HUES64 (cell line): ENCODE measurements at regions not wholly inside any gene's neighbourhood (a gene's known extent, or its start where the extent isn't known, plus 50 kb on each side); places are given as distances from the start of the nearest gene placed in this dataset.

Source experiments
- H3K27ac ChIP-seq: 2 replicates; pipeline ENCODE4 v1.7.0; 2013; ENCODE audit warnings: low read depth, low read length, inconsistent platforms
- H3K27me3 ChIP-seq: 2 replicates; pipeline ENCODE4 v1.6.1; 2013; ENCODE audit warnings: mild to moderate bottlenecking, low read length; ENCODE audit not compliant: insufficient read depth
- H3K36me3 ChIP-seq: 2 replicates; pipeline ENCODE4 v1.6.1; 2013; ENCODE audit warnings: mild to moderate bottlenecking, low read length; ENCODE audit not compliant: insufficient read depth
- H3K4me1 ChIP-seq: 2 replicates; pipeline ENCODE4 v1.6.1; 2013; ENCODE audit warnings: mild to moderate bottlenecking, low read length, moderate library complexity; ENCODE audit not compliant: insufficient read depth
- H3K4me3 ChIP-seq: 2 replicates; pipeline ENCODE4 v1.5.1; 2013; ENCODE audit warnings: mild to moderate bottlenecking, low read length, moderate library complexity
- H3K9ac ChIP-seq: 2 replicates; pipeline ENCODE4 v1.6.1; 2013; ENCODE audit warnings: mild to moderate bottlenecking, low read depth, low read length
- H3K9me3 ChIP-seq: 2 replicates; pipeline ENCODE4 v1.6.1; 2013; ENCODE audit warnings: low read depth, low read length; ENCODE audit not compliant: insufficient read depth
- WGBS: fragments of 150-250, 120-280 bp; methylation state at CpG from one replicate; pipeline ENCODE4 v1.1.7; 2013; ENCODE audit warnings: missing lambda C conversion rate; 5-methylcytosine and 5-hydroxymethylcytosine counted together

GRCh38 chr9:79390077-79390698 is 181.6 kb upstream of the TLE4 start:
- no peaks in the 10 kb centered on the region for H3K9me3 ChIP-seq
- H3K27me3 ChIP-seq: no peaks in the 10 kb centered on the region
- 90% methylated on average over 5 of the region's 5 CpGs for WGBS
- H3K4me1 ChIP-seq: peaks cover 9% of the 10 kb centered on the region
- H3K9ac ChIP-seq: no peak overlapping the region
- no peak overlapping the region for H3K27ac ChIP-seq
- H3K36me3 ChIP-seq: no peaks in the 10 kb centered on the region
- no peak overlapping the region for H3K4me3 ChIP-seq

- 93% methylated on average over 28 of the region's 28 CpGs for WGBS
- Histone ChIP-seq H3K27ac (no peak overlapping the region), H3K4me1 (peaks cover 17% of the 10 kb centered on the region), H3K27me3 (no peaks in the 10 kb centered on the region), H3K9ac (no peak overlapping the region), H3K36me3 (no peaks in the 10 kb centered on the region), H3K4me3 (no peak overlapping the region), H3K9me3 (no peaks in the 10 kb centered on the region)
These were observed 180.7 kb upstream of the TLE4 start for GRCh38 chr9:79390781-79391770.

- Histone ChIP-seq H3K4me3 (no peak overlapping the region), H3K27me3 (no peaks in the 10 kb centered on the region), H3K9ac (no peak overlapping the region), H3K36me3 (no peaks in the 10 kb centered on the region), H3K27ac (no peak overlapping the region), H3K9me3 (no peaks in the 10 kb centered on the region), H3K4me1 (peaks cover 23% of the 10 kb centered on the region)
- whole genome bisulfite sequencing: 60% methylated on average over 4 of the region's 4 CpGs
These were observed 176.5 kb upstream of the TLE4 start for GRCh38 chr9:79395228-79395627.

- Histone ChIP-seq H3K4me1 (peaks cover 23% of the 10 kb centered on the region), H3K36me3 (no peaks in the 10 kb centered on the region), H3K9ac (no peak overlapping the region), H3K9me3 (no peaks in the 10 kb centered on the region), H3K27ac (peak overlapping the region; percentile 36; the same call in 1 of the 2 replicates), H3K27me3 (no peaks in the 10 kb centered on the region), H3K4me3 (peak overlapping the region; percentile 26)
- WGBS: 16% methylated on average over 7 of the region's 7 CpGs
These were observed 176.0 kb upstream of the TLE4 start for GRCh38 chr9:79395755-79396154.

GRCh38 chr9:79396168-79396567 is 175.6 kb upstream of the TLE4 start:
- WGBS: 46% methylated on average over 4 of the region's 4 CpGs

GRCh38 chr9:79403495-79403894 is 168.3 kb upstream of the TLE4 start:
- Histone ChIP-seq H3K27me3 (no peaks in the 10 kb centered on the region), H3K4me3 (no peak overlapping the region), H3K36me3 (no peaks in the 10 kb centered on the region), H3K9me3 (no peaks in the 10 kb centered on the region), H3K9ac (no peak overlapping the region), H3K4me1 (no peaks in the 10 kb centered on the region), H3K27ac (no peak overlapping the region)
- 97% methylated on average over 2 of the region's 2 CpGs for WGBS

More at GRCh38 chr9:79396168-79396567, 175.6 kb upstream of the TLE4 start:
- H3K27ac ChIP-seq: no peak overlapping the region
- H3K4me3 ChIP-seq: no peak overlapping the region
- H3K36me3 ChIP-seq: no peaks in the 10 kb centered on the region
- H3K9ac ChIP-seq: no peak overlapping the region
- no peaks in the 10 kb centered on the region for H3K27me3 ChIP-seq
- H3K4me1 ChIP-seq: peaks cover 23% of the 10 kb centered on the region
- H3K9me3 ChIP-seq: no peaks in the 10 kb centered on the region

- Histone ChIP-seq H3K4me3 (no peak overlapping the region), H3K9me3 (no peaks in the 10 kb centered on the region), H3K27ac (no peak overlapping the region), H3K27me3 (no peaks in the 10 kb centered on the region), H3K36me3 (no peaks in the 10 kb centered on the region), H3K4me1 (peaks cover 12% of the 10 kb centered on the region; the same call in 1 of the 2 replicates), H3K9ac (no peak overlapping the region)
- WGBS: 81% methylated on average over 1 of the region's 1 CpG
These were observed 163.6 kb upstream of the TLE4 start for GRCh38 chr9:79408200-79408599.

GRCh38 chr9:79408617-79409016 is 163.1 kb upstream of the TLE4 start:
- Histone ChIP-seq H3K27ac (no peak overlapping the region), H3K9ac (no peak overlapping the region), H3K9me3 (no peaks in the 10 kb centered on the region), H3K27me3 (no peaks in the 10 kb centered on the region), H3K36me3 (no peaks in the 10 kb centered on the region), H3K4me1 (peaks cover 12% of the 10 kb centered on the region; the same call in 1 of the 2 replicates), H3K4me3 (no peak overlapping the region)
- 98% methylated on average over 3 of the region's 3 CpGs for WGBS

GRCh38 chr9:79409182-79409823 is 162.5 kb upstream of the TLE4 start:
- WGBS: 95% methylated on average over 2 of the region's 2 CpGs
- Histone ChIP-seq H3K4me3 (no peak overlapping the region), H3K36me3 (no peaks in the 10 kb centered on the region), H3K27ac (no peak overlapping the region), H3K27me3 (no peaks in the 10 kb centered on the region), H3K4me1 (peaks cover 12% of the 10 kb centered on the region; the same call in 1 of the 2 replicates), H3K9ac (no peak overlapping the region), H3K9me3 (no peaks in the 10 kb centered on the region)

- H3K27me3 ChIP-seq: no peaks in the 10 kb centered on the region
- no peaks in the 10 kb centered on the region for H3K9me3 ChIP-seq
- no peaks in the 10 kb centered on the region for H3K36me3 ChIP-seq
- H3K4me3 ChIP-seq: no peak overlapping the region
- H3K9ac ChIP-seq: no peak overlapping the region
- no peak overlapping the region for H3K27ac ChIP-seq
- no peaks in the 10 kb centered on the region for H3K4me1 ChIP-seq
These were observed 145.9 kb upstream of the TLE4 start for GRCh38 chr9:79425840-79426239.

- Histone ChIP-seq H3K9ac (no peak overlapping the region), H3K4me3 (no peak overlapping the region), H3K4me1 (no peaks in the 10 kb centered on the region), H3K27me3 (no peaks in the 10 kb centered on the region), H3K36me3 (no peaks in the 10 kb centered on the region), H3K9me3 (no peaks in the 10 kb centered on the region), H3K27ac (no peak overlapping the region)
- 100% methylated on average over 2 of the region's 2 CpGs for WGBS
These were observed 143.3 kb upstream of the TLE4 start for GRCh38 chr9:79428422-79428821.
